HUES6 (cell line): ENCODE measurements at regions not wholly inside any gene's neighbourhood (a gene's known extent, or its start where the extent isn't known, plus 50 kb on each side); places are given as distances from the start of the nearest gene placed in this dataset.

ENCODE experiments used
- H3K27ac ChIP-seq: 2 replicates; pipeline ENCODE4 v1.7.0; 2013; ENCODE audit warnings: low read depth, mild to moderate bottlenecking, low read length, inconsistent platforms
- H3K27me3 ChIP-seq: 2 replicates; pipeline ENCODE4 v1.6.1; 2013; ENCODE audit warnings: low read length; ENCODE audit not compliant: control insufficient read depth, insufficient read depth
- H3K36me3 ChIP-seq: 2 replicates; pipeline ENCODE4 v1.6.1; 2013; ENCODE audit warnings: low read length; ENCODE audit not compliant: control insufficient read depth, insufficient read depth
- H3K4me1 ChIP-seq: 2 replicates; pipeline ENCODE4 v1.6.1; 2013; ENCODE audit warnings: low read length; ENCODE audit not compliant: control insufficient read depth, insufficient read depth
- H3K4me3 ChIP-seq: 2 replicates; pipeline ENCODE4 v1.5.1; 2013; ENCODE audit warnings: low read depth, low read length
- H3K9ac ChIP-seq: one replicate; pipeline ENCODE4 v1.6.1; 2013; ENCODE audit warnings: mild to moderate bottlenecking, low read length
- H3K9me3 ChIP-seq: 2 replicates; pipeline ENCODE4 v1.6.1; 2013; ENCODE audit warnings: low read depth, low read length; ENCODE audit not compliant: control insufficient read depth, insufficient read depth

GRCh38 chr10:131573707-131574106 is 262.2 kb upstream of the TCERG1L start:
- no peaks in the 10 kb centered on the region for H3K9me3 ChIP-seq
- H3K27me3 ChIP-seq, result no peaks in the 10 kb centered on the region
- H3K4me1 ChIP-seq, result peaks cover 2% of the 10 kb centered on the region; the same call in 1 of the 2 replicates
- no peak overlapping the region for H3K4me3 ChIP-seq
- H3K36me3 ChIP-seq, result no peaks in the 10 kb centered on the region
- no peak overlapping the region for H3K9ac ChIP-seq
- no peak overlapping the region for H3K27ac ChIP-seq

GRCh38 chr10:131574363-131574706 is 262.8 kb upstream of the TCERG1L start:
- Histone ChIP-seq H3K9ac (no peak overlapping the region), H3K27ac (no peak overlapping the region), H3K27me3 (no peaks in the 10 kb centered on the region), H3K4me3 (no peak overlapping the region), H3K4me1 (peaks cover 2% of the 10 kb centered on the region; the same call in 1 of the 2 replicates), H3K9me3 (no peaks in the 10 kb centered on the region), H3K36me3 (no peaks in the 10 kb centered on the region)

GRCh38 chr10:131574707-131575430 is 263.3 kb upstream of the TCERG1L start:
- H3K27me3 ChIP-seq, result no peaks in the 10 kb centered on the region
- no peak overlapping the region for H3K9ac ChIP-seq
- peaks cover 2% of the 10 kb centered on the region; the same call in 1 of the 2 replicates for H3K4me1 ChIP-seq
- no peak overlapping the region for H3K27ac ChIP-seq
- H3K36me3 ChIP-seq, result no peaks in the 10 kb centered on the region
- no peaks in the 10 kb centered on the region for H3K9me3 ChIP-seq
- H3K4me3 ChIP-seq, result no peak overlapping the region

- Histone ChIP-seq H3K4me3 (no peak overlapping the region), H3K36me3 (no peaks in the 10 kb centered on the region), H3K4me1 (peaks cover 2% of the 10 kb centered on the region; the same call in 1 of the 2 replicates), H3K9ac (no peak overlapping the region), H3K27me3 (no peaks in the 10 kb centered on the region), H3K27ac (no peak overlapping the region), H3K9me3 (no peaks in the 10 kb centered on the region)
These were observed 264.4 kb upstream of the TCERG1L start for GRCh38 chr10:131575877-131576276.

GRCh38 chr10:131576341-131577177 is 265.0 kb upstream of the TCERG1L start:
- no peaks in the 10 kb centered on the region for H3K9me3 ChIP-seq
- H3K4me1 ChIP-seq, result peaks cover 3% of the 10 kb centered on the region; the same call in 1 of the 2 replicates
- H3K36me3 ChIP-seq, result no peaks in the 10 kb centered on the region
- H3K9ac ChIP-seq, result no peak overlapping the region
- H3K27me3 ChIP-seq, result no peaks in the 10 kb centered on the region
- H3K4me3 ChIP-seq, result no peak overlapping the region
- no peak overlapping the region for H3K27ac ChIP-seq

- Histone ChIP-seq H3K9me3 (no peaks in the 10 kb centered on the region), H3K9ac (no peak overlapping the region), H3K36me3 (no peaks in the 10 kb centered on the region), H3K4me1 (peaks cover 5% of the 10 kb centered on the region; the same call in 1 of the 2 replicates), H3K4me3 (no peak overlapping the region), H3K27ac (no peak overlapping the region), H3K27me3 (no peaks in the 10 kb centered on the region)
These were observed 265.6 kb upstream of the TCERG1L start for GRCh38 chr10:131577178-131577555.

- Histone ChIP-seq H3K27ac (no peak overlapping the region), H3K4me3 (no peak overlapping the region), H3K27me3 (no peaks in the 10 kb centered on the region), H3K9ac (no peak overlapping the region), H3K4me1 (peaks cover 5% of the 10 kb centered on the region; the same call in 1 of the 2 replicates), H3K36me3 (no peaks in the 10 kb centered on the region), H3K9me3 (no peaks in the 10 kb centered on the region)
These were observed 266.4 kb upstream of the TCERG1L start for GRCh38 chr10:131577786-131578471.

GRCh38 chr10:131578472-131578970 is 267.0 kb upstream of the TCERG1L start:
- Histone ChIP-seq H3K4me3 (no peak overlapping the region), H3K9ac (no peak overlapping the region), H3K9me3 (no peaks in the 10 kb centered on the region), H3K27me3 (no peaks in the 10 kb centered on the region), H3K27ac (no peak overlapping the region), H3K4me1 (peaks cover 5% of the 10 kb centered on the region; the same call in 1 of the 2 replicates), H3K36me3 (no peaks in the 10 kb centered on the region)

GRCh38 chr10:131579251-131580071 is 267.9 kb upstream of the TCERG1L start:
- Histone ChIP-seq H3K27ac (no peak overlapping the region), H3K9me3 (no peaks in the 10 kb centered on the region), H3K4me3 (no peak overlapping the region), H3K27me3 (no peaks in the 10 kb centered on the region), H3K9ac (no peak overlapping the region), H3K4me1 (0 out of 2 replicates have a peak, but pooled peaks cover 3% of the 10 kb centered on the region), H3K36me3 (no peaks in the 10 kb centered on the region)

GRCh38 chr10:131580076-131580652 is 268.6 kb upstream of the TCERG1L start:
- Histone ChIP-seq H3K36me3 (no peaks in the 10 kb centered on the region), H3K4me1 (0 out of 2 replicates have a peak, but pooled peaks cover 3% of the 10 kb centered on the region)

More at GRCh38 chr10:131580076-131580652, 268.6 kb upstream of the TCERG1L start:
- H3K4me3 ChIP-seq, result no peak overlapping the region
- no peak overlapping the region for H3K27ac ChIP-seq
- no peaks in the 10 kb centered on the region for H3K27me3 ChIP-seq
- H3K9me3 ChIP-seq, result no peaks in the 10 kb centered on the region
- no peak overlapping the region for H3K9ac ChIP-seq
